Astrocyte (in vitro differentiated cells and primary cell): ENCODE measurements at regions not wholly inside any gene's neighbourhood (a gene's known extent, or its start where the extent isn't known, plus 50 kb on each side); places are given as distances from the start of the nearest gene placed in this dataset.

Source experiments
- DNase-seq: peaks from one replicate; pipeline ENCODE4 v3.0.0-alpha.2; 2010; ENCODE audit warnings: low read depth
- FAIRE-seq: peaks from 2 replicates; lab custom pipeline; 2011; peaks lifted over from hg19 to GRCh38; lab: Jason Lieb, UNC
- H2AFZ ChIP-seq: 2 replicates; pipeline ENCODE4 v1.6.0; 2012; ENCODE audit warnings: low read depth, low read length, inconsistent platforms
- H3K27ac ChIP-seq: 2 replicates; pipeline ENCODE4 v1.5.1; 2011; ENCODE audit warnings: low read depth, low read length, inconsistent platforms
- H3K27me3 ChIP-seq: 2 replicates; pipeline ENCODE4 v1.6.0; 2011; ENCODE audit warnings: low read length, inconsistent platforms; ENCODE audit not compliant: insufficient read depth
- H3K36me3 ChIP-seq: 2 replicates; pipeline ENCODE4 v1.5.1; 2011; ENCODE audit warnings: low read length, inconsistent platforms; ENCODE audit not compliant: insufficient read depth
- H3K4me1 ChIP-seq: 2 replicates; pipeline ENCODE4 v1.5.1; 2011; ENCODE audit warnings: low read length, inconsistent platforms; ENCODE audit not compliant: insufficient read depth
- H3K4me2 ChIP-seq: 2 replicates; pipeline ENCODE4 v1.6.0; 2012; ENCODE audit warnings: low read length, inconsistent platforms
- H3K4me3 ChIP-seq: 2 replicates; pipeline ENCODE4 v1.5.1; 2011; ENCODE audit warnings: low read depth, mild to moderate bottlenecking, low read length, inconsistent platforms; ENCODE audit not compliant: insufficient read depth
- H3K79me2 ChIP-seq: 2 replicates; pipeline ENCODE4 v1.6.0; 2012; ENCODE audit warnings: mild to moderate bottlenecking, low read length, inconsistent platforms; ENCODE audit not compliant: insufficient read depth
- H3K9ac ChIP-seq: 2 replicates; pipeline ENCODE4 v1.6.0; 2012; ENCODE audit warnings: mild to moderate bottlenecking, low read length, inconsistent platforms
- H3K9me3 ChIP-seq: 2 replicates; pipeline ENCODE4 v1.5.1; 2012; ENCODE audit warnings: low read depth, mild to moderate bottlenecking, low read length, inconsistent platforms; ENCODE audit not compliant: insufficient read depth
- H4K20me1 ChIP-seq: 2 replicates; pipeline ENCODE4 v1.6.0; 2012; ENCODE audit warnings: low read length, inconsistent platforms; ENCODE audit not compliant: insufficient read depth
- H3K27ac Mint-ChIP-seq: one replicate; pipeline ENCODE4 v1.8.0; 2021; ENCODE audit warnings: mild to moderate bottlenecking, mixed read lengths; ENCODE audit not compliant: unreplicated experiment
- H3K27me3 Mint-ChIP-seq: one replicate; pipeline ENCODE4 v1.8.0; 2021; ENCODE audit warnings: low read depth, mixed read lengths; ENCODE audit not compliant: unreplicated experiment
- H3K36me3 Mint-ChIP-seq: one replicate; pipeline ENCODE4 v1.8.0; 2021; ENCODE audit warnings: low read depth, mixed read lengths; ENCODE audit not compliant: unreplicated experiment
- H3K4me1 Mint-ChIP-seq: one replicate; pipeline ENCODE4 v1.8.0; 2021; ENCODE audit warnings: low read depth, mixed read lengths; ENCODE audit not compliant: unreplicated experiment
- H3K4me3 Mint-ChIP-seq: one replicate; pipeline ENCODE4 v1.8.0; 2021; ENCODE audit warnings: mild to moderate bottlenecking, moderate library complexity, mixed read lengths; ENCODE audit not compliant: unreplicated experiment
- H3K9me3 Mint-ChIP-seq: one replicate; pipeline ENCODE4 v1.8.0; 2021; ENCODE audit warnings: mild to moderate bottlenecking, mixed read lengths; ENCODE audit not compliant: unreplicated experiment
- EZH2 ChIP-seq: IDR thresholded peaks from 2 replicates; pipeline ENCODE4 v1.6.1; 2012; ENCODE audit warnings: mild to moderate bottlenecking, low read length, inconsistent platforms; ENCODE audit not compliant: insufficient read depth
- TF ChIP-seq, protein P1 (sequence below): IDR thresholded peaks from 2 replicates; pipeline ENCODE4 v1.5.1; 2011; ENCODE audit warnings: low read depth, mild to moderate bottlenecking, inconsistent platforms, low read length, moderate library complexity; ENCODE audit not compliant: insufficient read depth

GRCh38 chr5:114050087-114050486 is 311.8 kb upstream of the KCNN2 start:
- H3K27ac Mint-ChIP-seq, result no peak overlapping the region
- H3K4me1 Mint-ChIP-seq, result peaks cover 6% of the 10 kb centered on the region
- FAIRE-seq, result no peak

GRCh38 chr5:114053372-114053771 is 308.5 kb upstream of the KCNN2 start:
- Mint-ChIP-seq H3K4me3 (no peak overlapping the region), H3K4me1 (peaks cover 7% of the 10 kb centered on the region), H3K27me3 (peaks cover 33% of the 10 kb centered on the region), H3K9me3 (no peaks in the 10 kb centered on the region), H3K27ac (no peak overlapping the region), H3K36me3 (no peaks in the 10 kb centered on the region)
- Histone ChIP-seq H2AFZ (no peak overlapping the region), H3K4me3 (no peak overlapping the region), H3K9ac (no peak overlapping the region), H3K9me3 (no peaks in the 10 kb centered on the region), H3K4me1 (peaks cover 10% of the 10 kb centered on the region), H4K20me1 (no peaks in the 10 kb centered on the region), H3K79me2 (no peaks in the 10 kb centered on the region), H3K27me3 (peaks cover 39% of the 10 kb centered on the region), H3K27ac (no peak overlapping the region), H3K4me2 (no peak overlapping the region), H3K36me3 (no peaks in the 10 kb centered on the region)
- no peak for DNase-seq
- FAIRE-seq, result no peak
- TF ChIP-seq, protein P1, sequence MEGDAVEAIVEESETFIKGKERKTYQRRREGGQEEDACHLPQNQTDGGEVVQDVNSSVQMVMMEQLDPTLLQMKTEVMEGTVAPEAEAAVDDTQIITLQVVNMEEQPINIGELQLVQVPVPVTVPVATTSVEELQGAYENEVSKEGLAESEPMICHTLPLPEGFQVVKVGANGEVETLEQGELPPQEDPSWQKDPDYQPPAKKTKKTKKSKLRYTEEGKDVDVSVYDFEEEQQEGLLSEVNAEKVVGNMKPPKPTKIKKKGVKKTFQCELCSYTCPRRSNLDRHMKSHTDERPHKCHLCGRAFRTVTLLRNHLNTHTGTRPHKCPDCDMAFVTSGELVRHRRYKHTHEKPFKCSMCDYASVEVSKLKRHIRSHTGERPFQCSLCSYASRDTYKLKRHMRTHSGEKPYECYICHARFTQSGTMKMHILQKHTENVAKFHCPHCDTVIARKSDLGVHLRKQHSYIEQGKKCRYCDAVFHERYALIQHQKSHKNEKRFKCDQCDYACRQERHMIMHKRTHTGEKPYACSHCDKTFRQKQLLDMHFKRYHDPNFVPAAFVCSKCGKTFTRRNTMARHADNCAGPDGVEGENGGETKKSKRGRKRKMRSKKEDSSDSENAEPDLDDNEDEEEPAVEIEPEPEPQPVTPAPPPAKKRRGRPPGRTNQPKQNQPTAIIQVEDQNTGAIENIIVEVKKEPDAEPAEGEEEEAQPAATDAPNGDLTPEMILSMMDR, result no peak
- no peak for TF ChIP-seq EZH2

More at GRCh38 chr5:114050087-114050486, 311.8 kb upstream of the KCNN2 start:
- no peak for DNase-seq
- H3K9me3 Mint-ChIP-seq, result no peaks in the 10 kb centered on the region
- no peaks in the 10 kb centered on the region for H3K36me3 Mint-ChIP-seq
- Histone ChIP-seq H3K27ac (no peak overlapping the region), H2AFZ (no peak overlapping the region), H3K4me2 (no peak overlapping the region), H3K79me2 (no peaks in the 10 kb centered on the region), H3K4me3 (no peak overlapping the region), H3K4me1 (no peaks in the 10 kb centered on the region), H3K9me3 (no peaks in the 10 kb centered on the region), H3K9ac (no peak overlapping the region), H3K36me3 (no peaks in the 10 kb centered on the region), H4K20me1 (no peaks in the 10 kb centered on the region), H3K27me3 (peaks cover 15% of the 10 kb centered on the region)
- TF ChIP-seq, protein P1, result no peak
- TF ChIP-seq EZH2, result no peak
- peaks cover 13% of the 10 kb centered on the region for H3K27me3 Mint-ChIP-seq
- no peak overlapping the region for H3K4me3 Mint-ChIP-seq

GRCh38 chr5:114054594-114054993 is 307.3 kb upstream of the KCNN2 start:
- Histone ChIP-seq H3K36me3 (no peaks in the 10 kb centered on the region), H3K9ac (no peak overlapping the region), H3K9me3 (no peaks in the 10 kb centered on the region), H3K4me1 (peaks cover 10% of the 10 kb centered on the region), H3K27ac (no peak overlapping the region), H3K79me2 (no peaks in the 10 kb centered on the region), H3K27me3 (peaks cover 41% of the 10 kb centered on the region), H3K4me3 (no peak overlapping the region), H3K4me2 (peak overlapping the region; percentile 96), H4K20me1 (no peaks in the 10 kb centered on the region), H2AFZ (no peak overlapping the region)
- TF ChIP-seq, protein P1, result no peak
- TF ChIP-seq EZH2, result no peak
- Mint-ChIP-seq H3K27me3 (peaks cover 45% of the 10 kb centered on the region), H3K27ac (no peak overlapping the region), H3K4me1 (peaks cover 7% of the 10 kb centered on the region), H3K9me3 (no peaks in the 10 kb centered on the region), H3K4me3 (peak overlapping the region; percentile 73), H3K36me3 (no peaks in the 10 kb centered on the region)
- DNase-seq (no peak), FAIRE-seq (no peak)
